ENCODE measurements at regions not wholly inside any gene's neighbourhood (a gene's known extent, or its start where the extent isn't known, plus 50 kb on each side); places are given as distances from the start of the nearest gene placed in this dataset.

DNA sequence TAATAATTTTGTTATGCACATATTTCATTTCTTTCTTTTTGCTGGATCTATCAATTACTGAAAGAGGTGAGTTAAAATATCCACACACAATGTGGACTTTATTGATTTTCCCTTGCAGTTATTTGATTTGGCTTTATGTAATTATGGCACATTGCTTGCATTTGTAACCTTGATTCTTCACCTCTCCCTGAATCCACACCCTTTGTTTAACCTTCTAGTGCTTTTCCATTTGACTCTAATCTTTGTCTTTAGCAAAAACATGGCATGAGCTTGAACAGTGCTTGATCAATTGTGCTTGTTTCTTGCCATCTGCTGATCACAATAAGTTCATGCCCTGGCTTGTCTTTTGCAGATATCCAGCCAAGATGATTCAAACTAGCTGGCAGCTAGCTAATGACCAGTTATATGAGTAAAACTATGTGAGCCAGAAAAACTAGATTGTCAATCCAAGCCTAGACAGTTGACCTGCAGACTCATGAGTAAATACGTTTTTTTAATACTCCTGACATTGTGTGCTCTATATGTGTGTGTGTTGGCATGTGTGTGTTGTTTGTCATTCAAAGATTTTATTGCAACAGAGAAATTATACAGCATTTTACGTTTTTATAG is 899.2 kb downstream of the NCAM2 start:
- TF ChIP-seq, protein P1, sequence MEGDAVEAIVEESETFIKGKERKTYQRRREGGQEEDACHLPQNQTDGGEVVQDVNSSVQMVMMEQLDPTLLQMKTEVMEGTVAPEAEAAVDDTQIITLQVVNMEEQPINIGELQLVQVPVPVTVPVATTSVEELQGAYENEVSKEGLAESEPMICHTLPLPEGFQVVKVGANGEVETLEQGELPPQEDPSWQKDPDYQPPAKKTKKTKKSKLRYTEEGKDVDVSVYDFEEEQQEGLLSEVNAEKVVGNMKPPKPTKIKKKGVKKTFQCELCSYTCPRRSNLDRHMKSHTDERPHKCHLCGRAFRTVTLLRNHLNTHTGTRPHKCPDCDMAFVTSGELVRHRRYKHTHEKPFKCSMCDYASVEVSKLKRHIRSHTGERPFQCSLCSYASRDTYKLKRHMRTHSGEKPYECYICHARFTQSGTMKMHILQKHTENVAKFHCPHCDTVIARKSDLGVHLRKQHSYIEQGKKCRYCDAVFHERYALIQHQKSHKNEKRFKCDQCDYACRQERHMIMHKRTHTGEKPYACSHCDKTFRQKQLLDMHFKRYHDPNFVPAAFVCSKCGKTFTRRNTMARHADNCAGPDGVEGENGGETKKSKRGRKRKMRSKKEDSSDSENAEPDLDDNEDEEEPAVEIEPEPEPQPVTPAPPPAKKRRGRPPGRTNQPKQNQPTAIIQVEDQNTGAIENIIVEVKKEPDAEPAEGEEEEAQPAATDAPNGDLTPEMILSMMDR (IDR thresholded peaks at IDR 0.05): no peak
- TF ChIP-seq EZH2phosphoT487 (IDR thresholded peaks at IDR 0.05): no peak

Data from neural progenitor cell (in vitro differentiated cells).